RCC 7860 (cell line): ENCODE measurements at regions not wholly inside any gene's neighbourhood (a gene's known extent, or its start where the extent isn't known, plus 50 kb on each side); places are given as distances from the start of the nearest gene placed in this dataset.
"Not testable (repeated sequence)": the region's sequence is repeated elsewhere in the genome, so short reads cannot be mapped to it uniquely, and the experiment has no call there.

Source experiments
- DNase-seq: peaks from one replicate; pipeline ENCODE4 v3.0.0-alpha.2; 2015; ENCODE audit warnings: low spot score
- FAIRE-seq: peaks from 2 replicates; lab custom pipeline; 2012; peaks lifted over from hg19 to GRCh38; lab: Jason Lieb, UNC

DNA sequence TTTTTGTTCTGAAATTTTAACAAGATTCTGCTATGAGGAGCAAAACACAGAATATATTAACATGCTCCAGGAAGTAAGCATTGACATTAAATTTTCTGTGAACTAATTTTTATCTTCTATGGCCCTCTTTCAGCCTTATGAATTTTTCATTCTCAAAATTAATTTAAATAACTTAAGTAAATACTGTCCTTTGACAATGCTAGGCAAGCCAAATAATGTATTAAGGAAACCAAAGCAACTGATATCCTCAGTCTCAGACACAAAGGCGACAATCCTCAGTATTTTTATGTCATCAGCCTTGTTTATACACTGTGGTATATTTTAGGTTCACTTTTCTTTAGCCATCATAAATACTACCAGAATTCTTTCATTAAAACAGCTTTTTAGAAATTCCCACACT lies 159.8 kb downstream of the CGGBP1 start:
- DNase-seq, result no peak
- no peak for FAIRE-seq

DNA sequence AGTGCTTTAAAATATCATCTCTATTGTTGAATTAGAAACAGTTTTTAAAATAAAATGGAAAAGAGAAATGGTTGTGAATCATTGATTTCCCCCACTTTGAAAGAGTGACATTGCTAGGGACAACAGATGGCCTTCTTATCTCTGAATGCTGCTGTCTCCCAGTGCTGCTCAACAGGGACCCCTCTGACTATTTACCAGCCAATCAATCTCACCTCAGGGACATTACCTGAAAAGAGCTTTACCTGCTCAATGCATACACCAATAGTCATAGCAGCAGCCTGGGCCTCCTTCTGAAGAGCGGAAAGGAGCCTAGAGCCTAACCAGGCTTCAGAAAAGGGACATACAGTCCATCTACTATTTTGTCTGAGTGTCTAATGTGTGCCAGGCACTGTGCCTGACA lies 162.8 kb downstream of the CGGBP1 start:
- DNase-seq (no peak), FAIRE-seq (no peak)

DNA sequence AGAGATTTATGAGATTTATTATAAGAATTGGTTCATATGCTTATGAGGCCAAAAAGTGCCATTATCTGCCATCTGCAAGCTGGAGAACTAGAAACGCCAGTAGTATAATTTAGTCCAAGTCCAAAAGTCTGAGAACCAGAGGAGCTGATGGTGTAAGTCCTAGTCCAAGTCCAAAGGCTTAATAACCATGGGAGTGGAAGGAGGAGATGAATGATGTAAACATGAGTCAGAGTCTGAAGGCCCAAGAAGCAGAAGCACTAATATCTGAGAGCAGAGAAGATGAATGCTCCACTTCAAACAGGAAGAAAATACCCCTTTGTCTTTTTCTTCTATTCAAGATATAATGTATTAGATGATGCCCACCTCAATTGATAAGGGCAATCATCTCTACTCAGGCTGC lies 185.7 kb downstream of the CGGBP1 start:
- FAIRE-seq (no peak), DNase-seq (peak; percentile 5)

DNA sequence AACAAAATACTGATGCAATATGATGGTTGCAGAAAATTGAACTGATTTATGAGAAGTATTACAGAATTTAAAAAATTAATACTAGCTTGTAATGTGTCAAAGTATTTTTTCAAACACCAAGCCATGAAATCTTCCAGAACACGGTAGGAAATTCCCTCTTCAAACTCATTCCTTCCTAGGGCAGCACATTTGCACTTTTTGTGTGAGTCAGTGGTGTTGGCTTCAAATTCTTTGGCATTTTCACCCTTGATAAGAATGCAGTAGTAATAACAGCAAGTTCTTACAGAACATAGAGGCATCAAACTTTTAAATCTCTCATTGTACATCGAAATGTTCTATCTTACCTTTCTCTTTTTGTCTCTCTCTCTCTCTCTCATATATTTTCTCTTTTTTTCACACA lies 191.8 kb downstream of the CGGBP1 start:
- DNase-seq (no peak), FAIRE-seq (no peak)

DNA sequence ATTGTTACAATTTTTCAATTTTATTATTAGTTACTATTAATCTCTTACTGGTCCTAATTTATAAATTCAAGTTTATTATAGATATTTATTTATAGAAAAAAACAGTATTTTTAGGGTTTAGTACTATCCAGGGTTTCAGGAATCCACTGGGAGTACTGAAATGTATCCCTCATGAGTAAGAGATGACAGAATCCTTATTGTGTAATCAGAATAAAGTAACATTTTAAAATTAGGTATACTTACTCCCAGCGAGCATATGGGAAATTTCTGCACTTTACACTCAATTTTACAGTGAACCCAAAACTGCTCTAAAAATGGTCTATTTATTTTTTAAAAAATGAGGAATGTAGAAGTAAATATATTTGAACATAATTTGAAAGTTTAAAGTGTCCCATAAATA lies 202.7 kb downstream of the CGGBP1 start:
- DNase-seq, result no peak
- FAIRE-seq, result no peak

DNA sequence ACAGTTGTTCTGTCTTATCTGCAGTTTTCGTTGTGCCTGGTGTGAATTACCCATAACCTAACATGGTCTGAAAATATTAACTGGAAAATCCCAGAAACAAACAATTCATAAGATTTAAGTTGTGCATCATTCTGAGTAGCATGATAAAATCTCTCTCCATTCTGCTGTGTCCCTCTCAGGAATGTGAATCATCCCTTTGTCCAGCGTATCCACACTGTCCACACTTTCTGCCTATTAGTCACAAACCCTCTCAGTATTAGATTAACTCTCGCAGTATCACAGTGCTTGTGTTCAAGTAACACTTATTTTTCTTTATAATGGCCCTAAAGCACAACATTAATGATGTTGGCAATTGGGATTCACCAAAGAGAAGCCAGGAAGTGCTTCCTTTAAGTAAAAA lies 203.2 kb downstream of the CGGBP1 start:
- DNase-seq (peak; percentile 42), FAIRE-seq (no peak)

DNA sequence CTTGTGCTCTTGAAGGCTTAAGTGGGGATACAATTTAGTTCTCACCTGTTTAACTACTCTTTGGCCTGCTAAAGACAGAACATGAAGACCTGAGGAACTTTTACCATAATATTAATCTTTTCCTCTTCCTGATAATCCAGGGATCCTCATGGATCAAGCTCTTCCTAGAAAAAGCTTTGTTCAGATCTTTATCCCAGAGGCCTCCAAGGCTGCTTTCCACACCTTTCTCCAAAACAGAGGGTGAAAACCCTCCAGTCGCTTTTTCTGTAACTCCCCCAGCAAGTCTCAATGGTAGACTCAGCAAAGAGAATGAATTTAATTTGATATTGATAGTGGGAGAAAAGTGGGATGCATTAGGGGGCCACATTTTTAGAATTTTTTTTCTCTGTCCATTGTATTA lies 203.6 kb downstream of the CGGBP1 start:
- DNase-seq (no peak), FAIRE-seq (no peak)

DNA sequence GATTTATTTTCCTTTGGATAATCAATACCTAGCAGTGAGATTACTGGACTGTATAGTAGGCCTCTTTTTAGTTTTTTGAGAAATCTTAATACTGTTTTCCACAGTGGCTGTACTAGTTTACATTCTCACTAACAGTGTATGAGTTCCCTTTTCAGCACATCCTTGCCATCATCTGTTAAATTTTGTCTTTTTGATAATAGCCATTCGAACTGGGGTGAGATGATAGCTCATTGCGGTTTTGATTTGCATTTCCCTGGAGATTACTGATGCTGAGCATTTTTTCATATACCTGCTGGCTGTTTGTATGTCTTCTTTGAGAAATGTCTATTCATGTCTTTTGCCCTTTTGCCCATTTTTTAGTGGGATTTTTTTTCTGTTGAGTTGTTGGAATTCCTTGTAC lies 210.8 kb downstream of the CGGBP1 start:
- FAIRE-seq (no peak), DNase-seq (no peak)

DNA sequence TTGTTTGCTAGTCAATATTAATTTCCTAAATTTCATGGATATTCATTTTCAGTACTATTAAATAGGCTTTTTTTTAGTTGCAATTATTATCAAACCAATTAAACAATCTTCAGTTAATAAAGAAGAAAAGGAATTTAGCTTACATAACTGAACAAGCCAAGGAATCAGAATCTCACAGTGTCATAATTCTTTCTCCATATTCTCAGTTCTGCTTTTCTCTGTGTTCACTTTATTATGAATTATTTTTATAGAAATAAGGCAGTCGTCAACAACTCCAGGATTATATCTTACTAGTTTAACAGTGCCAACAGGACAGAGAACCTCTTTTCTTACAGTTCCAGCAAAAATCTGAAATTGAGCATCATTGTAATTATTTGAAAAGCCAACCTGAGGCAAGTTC lies 221.7 kb downstream of the CGGBP1 start:
- no peak for FAIRE-seq

DNA sequence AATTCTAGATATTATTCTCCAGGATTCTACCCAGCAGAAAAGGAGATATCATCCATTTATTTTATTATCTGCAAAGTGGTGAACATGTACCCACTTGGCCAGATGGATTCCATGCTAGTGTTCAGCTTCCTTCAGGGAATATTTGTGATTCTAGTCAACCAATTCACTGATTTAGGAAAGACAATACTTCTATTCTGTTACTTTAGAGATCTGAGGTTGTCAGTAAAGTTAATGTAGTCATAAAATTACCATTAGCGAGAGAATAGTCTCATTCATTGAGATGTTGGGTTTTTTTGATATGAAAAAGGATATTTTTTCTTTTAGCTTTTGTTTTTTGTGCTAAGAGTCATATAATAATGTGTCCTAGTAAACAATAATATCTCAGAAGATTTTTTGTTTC lies 222.8 kb downstream of the CGGBP1 start:
- FAIRE-seq, result no peak

More for the DNA sequence above, 221.7 kb downstream of the CGGBP1 start:
- no peak for DNase-seq

DNA sequence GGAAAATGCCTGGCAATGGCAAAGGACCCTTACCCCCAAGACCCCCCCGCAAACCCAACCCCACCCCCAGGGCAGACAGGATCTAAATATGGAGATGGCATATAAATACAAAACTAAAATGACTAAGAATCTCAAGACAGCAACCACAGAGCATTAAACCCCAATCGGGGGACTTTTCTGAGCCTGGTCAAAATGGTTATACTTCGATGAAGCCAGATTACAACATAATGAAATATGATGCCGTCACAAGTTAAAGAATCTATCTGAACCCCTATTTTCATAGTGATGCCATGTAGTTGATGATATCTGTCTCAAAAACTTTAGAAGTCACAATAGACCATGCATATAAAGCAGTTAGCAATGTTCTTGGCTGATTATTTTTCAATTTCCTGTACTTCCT lies 223.6 kb downstream of the CGGBP1 start:
- FAIRE-seq, result no peak
- no peak for DNase-seq

More for the DNA sequence above, 222.8 kb downstream of the CGGBP1 start:
- no peak for DNase-seq

DNA sequence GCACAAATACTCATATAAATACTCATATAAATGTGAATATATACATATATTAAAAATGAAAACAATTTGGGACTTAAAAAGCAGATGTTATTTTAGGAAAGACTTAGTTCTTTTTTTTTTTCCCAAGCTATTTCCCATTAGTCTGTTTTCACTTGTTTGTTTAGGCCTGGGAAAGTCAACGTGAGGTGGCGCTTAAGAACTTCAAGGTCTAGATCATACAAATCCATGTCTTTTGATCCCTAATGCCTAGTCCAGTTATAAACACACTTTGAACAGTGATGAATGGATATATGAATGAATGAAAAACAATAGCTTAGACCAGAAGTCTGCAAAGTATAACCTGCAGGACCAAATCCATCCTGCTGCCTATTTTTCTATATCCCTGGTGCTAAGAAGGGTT lies 224.5 kb downstream of the CGGBP1 start:
- DNase-seq, result no peak

DNA sequence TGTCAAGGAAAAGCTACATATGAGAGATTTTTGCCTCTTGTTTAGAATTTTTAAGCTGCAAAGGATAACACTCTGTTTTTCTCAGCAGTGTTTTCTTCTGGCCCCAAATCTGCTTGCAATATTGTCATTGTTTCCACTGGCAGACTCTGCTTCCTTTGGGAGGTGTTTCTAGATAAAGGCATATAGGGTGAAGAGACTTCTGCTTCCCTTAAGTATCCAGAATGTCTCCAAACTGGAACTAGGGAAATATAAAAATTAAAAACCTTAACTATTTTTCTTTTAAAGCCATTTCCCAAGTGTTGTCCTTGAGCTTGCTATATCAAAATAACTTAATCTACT lies 225.8 kb downstream of the CGGBP1 start:
- no peak for DNase-seq
- FAIRE-seq, result no peak

More for the DNA sequence above, 224.5 kb downstream of the CGGBP1 start:
- FAIRE-seq, result no peak

DNA sequence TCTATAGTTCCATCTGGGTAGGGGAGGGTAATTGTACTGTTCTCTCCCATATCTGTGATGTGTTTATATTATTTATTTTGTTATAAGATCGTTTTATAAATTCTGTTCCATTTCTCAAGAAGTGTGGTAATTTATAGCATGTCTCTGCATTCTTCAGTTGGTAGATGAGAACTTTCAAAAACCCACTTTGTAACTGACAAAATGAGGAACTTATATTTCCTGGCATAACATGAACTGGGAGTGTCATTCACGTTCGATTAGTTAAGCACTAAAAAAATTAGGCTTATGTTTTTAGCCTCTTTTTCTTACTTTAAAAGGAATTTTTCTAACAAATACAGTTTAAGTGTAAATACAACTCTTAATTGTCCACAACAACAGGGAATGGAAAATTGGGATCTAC lies 230.8 kb downstream of the CGGBP1 start:
- DNase-seq, result no peak
- FAIRE-seq, result no peak

DNA sequence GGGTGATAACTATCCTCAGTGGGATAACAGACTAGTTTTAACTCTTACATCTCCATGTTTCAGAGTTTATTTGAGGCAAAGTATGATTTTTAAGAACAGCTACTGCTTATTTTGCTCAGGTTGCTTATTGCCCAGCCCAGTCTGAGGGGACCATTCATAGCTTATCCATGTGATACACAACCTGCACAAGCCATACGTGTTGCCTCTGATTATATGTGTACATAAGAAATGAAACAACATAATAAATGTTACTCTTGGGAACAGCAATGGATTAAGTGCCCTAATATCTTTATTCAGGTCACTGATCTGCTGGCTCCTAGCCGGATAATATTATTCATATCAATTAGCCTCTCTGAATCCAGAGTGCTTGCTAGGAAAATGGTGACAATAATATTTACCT lies 236.2 kb downstream of the CGGBP1 start:
- no peak for FAIRE-seq
- no peak for DNase-seq

DNA sequence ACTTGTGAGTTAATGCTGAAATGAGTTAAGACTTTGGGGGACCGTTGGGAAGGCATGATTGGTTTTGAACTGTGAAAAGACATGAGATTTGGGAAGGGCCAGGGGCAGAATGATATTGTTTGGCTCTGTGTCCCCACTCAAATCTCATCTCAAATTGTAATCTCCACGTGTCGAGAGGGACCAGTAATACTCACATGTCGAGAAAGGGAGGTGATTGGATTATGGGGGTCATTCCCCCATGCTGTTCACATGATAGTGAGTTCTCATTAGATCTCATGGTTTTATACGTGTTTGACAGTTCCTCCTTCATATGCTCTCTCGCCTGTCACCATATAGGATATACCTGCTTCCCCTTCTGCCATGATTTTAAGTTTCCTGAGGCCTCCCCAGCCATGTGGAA lies 245.3 kb downstream of the CGGBP1 start:
- not testable (repeated sequence) for DNase-seq, FAIRE-seq

DNA sequence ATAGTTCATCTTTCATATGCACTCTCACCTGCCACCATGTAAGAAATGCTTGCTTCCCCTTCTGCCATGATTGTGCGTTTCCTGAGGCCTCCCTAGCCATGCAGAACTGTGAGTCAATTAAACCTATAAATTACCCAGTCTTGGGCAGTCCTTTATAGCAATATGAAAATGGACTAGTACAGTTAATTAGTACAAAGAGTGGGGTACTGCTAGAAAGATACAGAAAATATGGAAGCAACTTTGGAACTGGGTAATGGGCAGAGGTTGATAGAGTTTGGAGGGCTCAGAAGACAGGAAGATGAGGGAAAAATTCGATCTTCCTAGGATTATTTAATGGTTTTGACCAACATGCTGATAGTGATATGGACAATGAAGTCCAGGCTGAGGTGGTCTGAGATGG lies 246.9 kb downstream of the CGGBP1 start:
- no peak for DNase-seq
- FAIRE-seq, result no peak

DNA sequence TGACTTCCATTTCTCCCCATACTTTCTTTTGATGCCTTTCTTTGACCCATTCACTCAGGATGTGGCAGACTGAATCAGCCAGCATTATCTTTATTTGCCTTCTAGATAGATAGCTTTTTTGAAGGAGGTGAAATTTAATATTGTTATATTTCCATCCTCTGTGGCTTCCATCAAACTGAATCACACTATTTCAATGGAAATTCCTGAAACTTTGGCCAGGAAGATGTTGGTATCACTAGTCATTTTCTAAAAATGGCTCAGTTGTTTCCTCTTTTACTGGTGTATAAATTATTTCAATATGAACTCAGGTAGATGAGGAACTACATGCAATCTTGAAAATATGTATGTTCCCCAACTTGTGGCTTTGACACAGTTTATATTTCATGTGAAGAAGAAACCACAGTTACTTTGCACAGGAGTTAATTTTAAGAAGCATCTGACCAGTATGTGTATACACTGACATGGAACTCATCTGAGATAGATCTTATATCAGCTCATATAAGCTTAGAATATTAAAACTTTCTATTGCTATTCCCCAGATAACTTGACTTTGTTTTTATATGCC lies 248.3 kb downstream of the CGGBP1 start:
- FAIRE-seq (no peak), DNase-seq (no peak)

DNA sequence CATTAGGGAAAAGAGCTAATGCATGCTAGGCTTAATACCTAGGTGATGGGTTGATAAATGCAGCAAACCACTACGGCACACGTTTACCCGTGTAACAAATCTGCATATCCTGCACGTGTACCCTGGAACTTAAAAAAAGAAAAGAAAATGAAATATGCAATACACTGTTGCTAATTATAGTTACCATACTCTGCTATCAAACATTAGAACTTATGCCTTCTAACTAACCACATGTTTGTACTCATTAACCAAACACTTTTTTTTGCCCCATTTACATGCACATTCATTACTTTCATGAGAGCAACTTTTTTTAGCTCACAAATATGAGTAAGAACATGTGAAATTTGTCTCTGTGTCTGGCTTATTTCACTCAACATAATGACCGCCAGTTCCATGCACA lies 253.1 kb downstream of the CGGBP1 start:
- DNase-seq, result no peak

DNA sequence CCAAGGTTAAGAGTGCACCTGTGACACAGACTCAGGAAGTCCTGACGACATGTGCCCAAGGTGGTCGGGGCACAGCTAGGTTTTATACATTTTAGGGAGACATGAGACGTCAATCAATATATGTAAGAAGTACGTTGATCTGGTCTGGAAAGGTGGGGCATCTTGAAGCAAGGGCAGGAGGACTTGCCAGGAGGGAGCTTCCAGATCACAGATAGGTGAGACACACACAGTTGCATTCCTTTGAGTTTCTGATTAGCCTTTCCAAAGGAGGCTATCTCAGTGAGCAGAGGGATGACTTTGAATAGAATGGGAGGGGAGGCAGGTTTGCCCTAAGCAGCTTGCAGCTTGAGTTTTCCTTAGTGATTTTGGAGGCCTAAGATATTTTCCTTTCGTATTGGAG lies 257.4 kb downstream of the CGGBP1 start:
- DNase-seq, result no peak
- no peak for FAIRE-seq

More for the DNA sequence above, 253.1 kb downstream of the CGGBP1 start:
- FAIRE-seq, result no peak

DNA sequence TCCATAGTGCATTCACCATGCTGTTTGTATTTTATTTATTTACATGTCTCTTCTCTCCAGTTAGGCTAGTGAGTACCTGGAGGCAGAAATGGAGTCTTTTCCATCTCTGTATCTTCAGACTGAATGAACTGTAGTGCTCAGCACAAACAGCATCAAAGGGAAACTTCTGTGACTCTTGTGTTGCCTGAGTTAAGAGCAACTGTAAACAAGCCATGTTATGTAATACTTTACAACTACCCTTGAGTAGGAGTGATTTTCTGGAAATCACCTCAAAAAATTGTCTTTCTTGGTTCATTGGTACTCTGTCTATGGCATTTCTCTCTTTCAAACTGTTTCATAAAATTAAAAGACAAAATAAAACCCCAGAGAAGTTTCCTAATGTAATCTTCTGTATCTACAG lies 258.3 kb downstream of the CGGBP1 start:
- FAIRE-seq (no peak), DNase-seq (no peak)

DNA sequence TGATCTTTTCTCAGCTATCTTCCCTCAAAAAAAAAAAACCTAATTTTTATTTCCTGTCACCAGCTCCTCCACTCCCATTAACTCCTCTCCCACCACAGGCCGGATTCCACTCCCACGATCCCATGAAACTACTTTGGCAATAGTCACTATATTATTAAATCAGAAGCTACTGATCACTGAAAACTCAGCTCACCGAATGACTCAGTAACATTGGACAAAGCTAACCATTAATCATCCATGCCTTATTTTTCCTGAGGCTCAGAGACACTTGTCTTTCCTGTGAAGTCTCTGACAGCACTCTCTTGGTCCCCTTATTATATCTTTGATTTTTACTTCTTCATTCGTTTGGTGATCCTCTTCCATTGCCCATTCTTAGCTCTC lies 260.2 kb downstream of the CGGBP1 start:
- FAIRE-seq (no peak), DNase-seq (no peak)

DNA sequence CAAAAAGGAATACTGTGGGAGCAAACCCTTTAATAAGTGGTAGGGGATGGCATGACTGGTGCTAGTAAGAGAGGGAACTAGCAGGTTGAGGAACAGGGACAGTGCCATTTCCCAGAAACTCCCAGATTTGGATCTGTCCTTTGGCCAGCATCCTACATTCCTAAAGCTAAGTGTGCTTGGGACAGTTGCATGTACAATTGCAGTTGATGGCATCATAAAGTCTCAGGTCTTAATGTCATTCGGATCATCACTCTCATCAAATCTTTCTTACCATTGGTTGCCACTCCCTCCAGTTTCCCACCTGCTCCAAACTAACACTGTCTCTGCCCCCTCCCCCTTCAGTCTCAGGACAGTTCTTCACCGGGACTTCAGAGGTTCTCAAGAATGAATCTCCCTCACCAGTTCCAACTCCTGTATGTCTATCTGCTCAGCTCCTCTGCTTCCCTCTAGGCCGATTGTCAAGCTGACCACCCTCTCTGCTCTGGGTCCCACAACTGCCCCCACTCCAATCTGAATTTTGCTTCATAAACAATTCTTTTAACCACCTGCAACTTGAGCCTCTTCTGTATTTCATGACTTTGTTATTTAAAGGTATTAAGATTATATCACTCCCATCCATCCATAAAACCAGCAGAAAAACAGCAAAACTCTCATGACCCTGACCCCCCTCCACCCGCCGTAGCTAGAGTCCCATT lies 260.8 kb downstream of the CGGBP1 start:
- DNase-seq (no peak), FAIRE-seq (no peak)
